Renal pelvis (tissue), 1 donor: ENCODE measurements at regions not wholly inside any gene's neighbourhood (a gene's known extent, or its start where the extent isn't known, plus 50 kb on each side); places are given as distances from the start of the nearest gene placed in this dataset.

Experiments used
- DNase-seq: peaks from one replicate; pipeline ENCODE4 v3.0.0-alpha.2; 2013

DNA sequence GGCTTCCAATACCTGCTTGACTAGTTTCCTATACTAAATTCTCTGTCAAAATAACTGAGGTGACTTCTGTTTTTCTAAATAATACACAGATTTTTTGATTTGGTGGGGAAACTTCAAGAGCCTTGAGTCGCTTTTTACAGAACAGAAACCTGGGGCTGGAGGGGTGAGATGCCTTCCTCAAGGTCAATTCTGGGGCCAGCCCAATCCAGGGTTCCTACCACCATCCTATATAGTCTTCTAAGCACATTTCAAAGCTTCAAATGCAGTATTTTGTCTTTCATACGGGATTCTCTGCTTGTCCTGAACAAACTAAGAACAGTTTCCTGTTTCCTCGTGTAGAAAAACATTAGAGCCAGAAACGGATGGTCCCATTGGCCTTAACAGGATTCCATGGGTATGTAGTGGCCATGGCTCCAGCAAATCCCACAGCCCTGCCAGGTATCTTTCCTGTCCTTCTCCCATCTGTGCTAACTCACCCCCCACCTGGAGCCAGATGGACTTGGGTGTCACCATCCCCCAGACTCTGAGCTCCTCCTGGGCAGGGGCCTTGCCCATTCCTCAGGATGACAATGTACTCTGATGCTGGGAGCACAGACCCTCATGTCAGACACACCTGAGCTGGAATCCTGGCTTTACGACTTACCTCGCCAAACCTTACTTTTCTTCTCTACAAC lies 146.9 kb downstream of the KLF13 start:
- DNase-seq: no peak

- DNase-seq: no peak
These were observed 147.6 kb downstream of the KLF13 start for GRCh38 chr15:31474059-31474868.

DNA sequence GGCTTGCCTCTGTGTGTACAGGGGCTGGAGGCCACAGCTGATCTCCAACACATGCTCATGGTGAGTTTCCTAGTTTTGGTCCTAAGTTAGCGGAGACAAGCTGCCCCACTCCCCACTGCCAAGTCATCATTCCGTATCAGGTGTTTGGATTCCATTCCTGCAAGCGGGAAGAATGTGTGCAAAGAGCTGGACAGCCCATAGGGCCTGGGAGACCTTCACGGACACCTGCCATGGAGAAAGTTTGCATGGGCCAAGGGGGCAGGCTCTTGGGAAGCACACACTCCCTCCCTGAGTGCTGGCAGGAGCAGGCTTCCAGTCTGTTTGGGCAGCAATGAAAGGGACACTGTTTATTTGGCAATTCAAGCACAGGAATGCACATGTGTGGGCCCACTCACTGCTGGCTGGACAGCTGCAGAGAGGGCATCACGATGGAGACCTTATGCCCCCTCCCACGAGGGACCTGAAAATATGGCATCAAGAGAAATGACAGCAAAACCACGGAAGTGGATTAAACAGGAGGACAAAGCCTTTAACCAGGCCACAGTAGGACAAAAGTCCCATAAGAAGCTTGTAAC lies 149.7 kb downstream of the KLF13 start:
- no peak for DNase-seq

DNA sequence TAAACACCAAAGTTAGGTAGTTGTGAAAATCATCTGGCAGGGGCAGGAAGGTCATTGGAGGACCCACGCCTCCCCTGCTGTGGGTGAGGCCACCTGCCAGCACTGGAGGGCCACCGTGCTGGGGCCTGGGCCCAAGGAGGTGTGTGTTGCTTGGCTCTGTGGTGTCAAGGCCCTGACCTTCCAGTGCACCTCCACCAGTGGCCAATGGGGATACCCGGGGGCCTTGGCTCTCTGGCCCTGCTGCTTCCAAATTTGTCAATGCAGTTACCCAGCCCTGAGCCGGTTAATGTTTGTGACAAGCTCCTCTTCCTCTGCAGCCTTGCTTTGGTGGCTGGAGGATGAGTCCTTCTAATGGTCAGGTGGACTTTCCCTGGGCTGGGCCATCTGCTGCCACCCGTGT lies 150.2 kb downstream of the KLF13 start:
- no peak for DNase-seq

- DNase-seq: no peak
These were observed 150.7 kb downstream of the KLF13 start for GRCh38 chr15:31477301-31477700.

DNA sequence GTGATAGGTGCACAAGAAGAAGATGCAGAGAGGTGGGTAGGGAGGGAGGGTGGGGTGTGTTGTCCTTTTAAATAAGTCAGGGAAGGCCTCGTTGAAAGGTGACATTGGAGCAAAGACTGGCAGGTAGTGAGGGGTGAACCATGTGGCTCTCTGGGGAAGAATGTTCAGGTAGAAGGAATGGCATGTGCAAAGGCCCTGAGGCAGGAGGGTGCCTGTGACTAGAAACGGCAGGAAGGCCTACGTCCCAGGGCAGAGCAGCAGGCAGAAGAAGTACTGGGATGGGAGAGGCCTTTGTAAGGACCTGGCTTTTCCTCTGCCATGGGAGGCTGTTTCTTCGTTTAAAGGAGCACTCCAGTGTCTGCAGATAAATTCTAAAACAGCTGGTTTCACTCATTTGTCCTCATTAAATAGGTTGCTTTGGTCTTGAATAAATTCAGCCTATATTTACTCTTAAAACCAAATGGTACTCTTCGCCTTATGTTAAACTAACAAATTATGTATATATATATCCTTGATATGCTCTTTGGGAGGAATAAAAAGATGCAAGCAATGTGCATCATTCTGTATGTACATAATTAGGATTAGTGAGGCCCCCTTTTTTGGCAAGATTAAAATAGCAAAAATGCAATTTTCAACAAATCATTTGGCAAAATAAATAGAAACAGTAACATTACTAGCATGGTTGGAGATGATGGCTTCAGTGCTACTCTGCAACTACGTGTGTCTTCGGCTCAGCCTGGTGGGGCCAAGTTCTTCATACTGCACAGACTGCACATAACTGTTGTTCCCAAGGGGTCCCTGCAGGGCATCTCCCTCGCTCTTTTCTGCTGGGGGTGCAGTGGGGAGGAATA lies 151.4 kb downstream of the KLF13 start:
- DNase-seq: no peak

GRCh38 chr15:31478702-31479221 lies 152.1 kb downstream of the KLF13 start:
- no peak for DNase-seq

GRCh38 chr15:31480356-31481025 lies 153.9 kb downstream of the KLF13 start:
- DNase-seq: no peak

GRCh38 chr15:31481142-31481541 lies 154.5 kb downstream of the KLF13 start:
- no peak for DNase-seq

GRCh38 chr15:31482122-31482922 lies 155.7 kb downstream of the KLF13 start:
- no peak for DNase-seq

- DNase-seq: no peak
These were observed 156.7 kb downstream of the KLF13 start for GRCh38 chr15:31483053-31483985.

GRCh38 chr15:31483986-31484951 lies 157.6 kb downstream of the KLF13 start:
- DNase-seq: no peak

- DNase-seq: no peak
These were observed 158.4 kb downstream of the KLF13 start for GRCh38 chr15:31484986-31485385.

DNA sequence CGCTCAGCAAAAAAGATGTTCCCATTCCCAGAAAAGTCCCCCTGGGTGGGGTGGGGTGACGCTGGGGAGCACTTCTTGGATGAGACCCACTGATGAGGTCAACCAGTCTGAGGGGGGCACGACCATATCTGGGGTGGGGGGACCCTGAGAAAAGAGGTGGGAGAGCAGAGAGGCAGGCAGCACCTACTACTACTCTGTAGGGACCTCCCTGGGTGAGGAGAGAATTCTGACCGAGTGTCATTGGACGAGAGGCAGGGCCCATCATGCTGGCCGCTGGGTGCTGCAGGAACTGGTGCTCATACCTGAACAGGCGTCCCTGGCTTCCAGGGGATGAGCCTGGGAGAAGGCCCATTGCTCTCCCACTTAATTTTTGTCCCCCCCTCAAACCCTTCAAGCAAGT lies 158.8 kb downstream of the KLF13 start:
- no peak for DNase-seq

DNA sequence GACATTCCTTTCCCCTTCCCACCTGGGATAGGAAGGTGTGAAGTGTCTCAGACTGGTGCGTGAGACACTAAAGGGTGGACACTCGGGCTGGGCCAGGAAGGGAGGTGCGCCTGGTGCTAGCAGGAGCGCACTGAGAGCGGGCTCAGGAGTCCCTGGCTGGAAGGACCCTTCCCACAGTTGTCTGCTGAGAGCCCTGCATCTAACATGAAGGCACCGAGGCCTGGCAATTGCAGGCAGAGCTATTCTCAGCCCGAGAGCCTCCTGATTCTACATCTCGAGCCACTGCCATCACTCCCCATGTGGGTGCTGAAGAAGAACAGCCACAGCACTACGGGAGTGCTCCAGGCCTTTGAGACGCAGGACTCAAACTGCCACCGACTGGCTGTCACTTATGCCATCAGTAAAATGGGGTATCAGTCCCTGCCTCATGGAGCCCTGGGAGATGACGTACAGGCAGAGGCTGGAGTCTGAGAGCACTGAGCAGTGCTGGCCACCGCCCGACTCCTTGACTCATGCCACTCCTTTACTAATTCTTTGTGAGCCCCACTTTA lies 159.4 kb downstream of the KLF13 start:
- DNase-seq: no peak

- DNase-seq: no peak
These were observed 159.9 kb downstream of the KLF13 start for GRCh38 chr15:31486506-31486905.

DNA sequence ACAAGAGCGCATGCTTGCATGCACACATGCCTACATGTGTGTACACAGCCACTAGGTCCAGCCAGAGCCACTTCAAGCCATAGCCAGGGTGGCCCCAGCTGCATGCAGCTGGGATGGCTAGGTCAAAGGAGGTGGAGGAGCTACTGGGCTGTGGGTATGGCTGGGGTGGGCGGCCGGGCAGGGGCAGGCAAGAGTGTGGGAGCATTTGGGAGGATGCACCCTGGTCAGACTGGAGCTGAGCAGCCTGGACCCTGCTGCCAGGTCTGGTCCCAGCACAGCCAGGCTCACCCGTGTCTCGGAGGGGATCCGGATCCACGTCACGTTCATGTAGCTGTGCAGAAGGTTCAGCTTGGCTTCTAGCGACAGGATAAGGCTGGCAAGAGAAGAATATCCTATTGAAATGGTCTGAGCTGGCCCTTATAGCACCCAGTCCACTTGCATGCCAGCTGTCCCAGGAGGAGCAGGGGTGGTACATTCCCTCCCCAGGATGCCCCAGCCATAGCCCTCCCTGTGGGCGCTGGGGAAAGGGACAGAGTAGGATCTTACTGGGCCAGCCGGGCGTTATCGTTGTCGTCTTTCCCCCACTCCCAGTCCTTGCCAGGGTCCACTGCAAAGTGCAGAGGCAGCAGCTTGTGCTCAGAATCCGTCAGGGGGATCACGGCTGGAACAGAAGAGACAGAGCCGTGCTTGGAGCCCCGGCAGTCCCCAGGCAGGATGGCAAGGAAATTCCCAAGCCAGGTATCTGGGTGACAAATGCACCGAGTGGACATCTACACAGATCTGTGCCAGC lies 160.5 kb downstream of the KLF13 start:
- DNase-seq: no peak
